ENCODE measurements at regions not wholly inside any gene's neighbourhood (a gene's known extent, or its start where the extent isn't known, plus 50 kb on each side); places are given as distances from the start of the nearest gene placed in this dataset.
"Not testable (repeated sequence)": the region's sequence is repeated elsewhere in the genome, so short reads cannot be mapped to it uniquely, and the experiment has no call there.

- H3K27me3 ChIP-seq (ENCODE audit: control insufficient read depth in 2 of 2, insufficient read depth in 2 of 2, low read length in 2 of 2); DNase-seq (ENCODE audit: low read depth, low spot score); H3K9me3 ChIP-seq (replicated peaks; ENCODE audit: control insufficient read depth, insufficient read depth, low read length); H3K79me2 ChIP-seq (ENCODE audit: control insufficient read depth, insufficient read depth, low read length); H4K20me1 ChIP-seq (replicated peaks; ENCODE audit: control insufficient read depth, extremely low read depth, insufficient read depth, low read length); intact Hi-C loops (cut with micrococcal nuclease); H3K4me3 ChIP-seq (replicated peaks in 1 of 3; ENCODE audit: insufficient read depth in 1 of 3, low read depth in 1 of 3, low read length in 3 of 3); POLR2A ChIA-PET; H3K4me2 ChIP-seq (ENCODE audit: insufficient read depth, low read length); H3K9me1 ChIP-seq (replicated peaks; ENCODE audit: control insufficient read depth, extremely low read depth, insufficient read depth, low read length); H3K27ac ChIP-seq (ENCODE audit: insufficient read depth, low read depth, low read length); H3K4me1 ChIP-seq (ENCODE audit: control insufficient read depth, extremely low read depth, insufficient read depth, low read length); H3K9ac ChIP-seq (replicated peaks; ENCODE audit: extremely low read depth, insufficient read depth, low read length); dilution Hi-C loops (cut with MboI; ENCODE audit: extremely low pct_ligation_motif_present, low sequenced_read_pairs); H2AFZ ChIP-seq (ENCODE audit: low read depth, low read length); H3K36me3 ChIP-seq (ENCODE audit: control insufficient read depth in 2 of 2, extremely low read depth in 1 of 2, insufficient read depth in 2 of 2, low read length in 2 of 2); BruUV-seq (replicated peaks); CTCF ChIA-PET: not testable (repeated sequence)
- peak; percentile 44 for FAIRE-seq
Observed at GRCh38 chr1:845641-846040, 78.1 kb upstream of the SAMD11 start.

- BruUV-seq (replicated peaks): not testable (repeated sequence)
Observed at GRCh38 chr1:849873-850272, 73.8 kb upstream of the SAMD11 start.

DNA sequence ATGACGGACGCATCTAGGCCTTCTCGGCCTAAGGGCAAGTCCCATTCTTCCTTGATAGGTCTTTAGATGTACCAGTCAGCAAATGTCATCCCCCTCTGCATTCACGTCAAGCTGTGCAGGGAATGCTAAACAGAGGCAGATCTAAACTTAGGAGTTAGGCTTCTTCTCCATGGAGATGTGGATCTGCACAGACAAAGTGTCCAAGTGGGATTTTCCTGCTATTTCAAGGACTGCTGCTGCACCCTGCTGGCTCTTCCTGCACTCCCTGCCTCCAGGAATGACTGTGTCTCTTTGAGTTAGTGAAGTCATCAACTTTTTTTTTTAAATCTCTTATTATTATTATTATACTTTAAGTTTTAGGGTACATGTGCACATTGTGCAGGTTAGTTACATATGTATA is 73.4 kb upstream of the SAMD11 start:
- DNase-seq (ENCODE audit: low read depth, low spot score): peak; percentile 17
- dilution Hi-C loops (cut with MboI; ENCODE audit: extremely low pct_ligation_motif_present, low sequenced_read_pairs); H3K36me3 ChIP-seq (ENCODE audit: control insufficient read depth in 2 of 2, extremely low read depth in 1 of 2, insufficient read depth in 2 of 2, low read length in 2 of 2); H3K27me3 ChIP-seq (ENCODE audit: control insufficient read depth in 2 of 2, insufficient read depth in 2 of 2, low read length in 2 of 2); H3K4me3 ChIP-seq (replicated peaks in 1 of 3; ENCODE audit: insufficient read depth in 1 of 3, low read depth in 1 of 3, low read length in 3 of 3); H3K27ac ChIP-seq (ENCODE audit: insufficient read depth, low read depth, low read length); H3K4me2 ChIP-seq (ENCODE audit: insufficient read depth, low read length); FAIRE-seq; H2AFZ ChIP-seq (ENCODE audit: low read depth, low read length); H3K4me1 ChIP-seq (ENCODE audit: control insufficient read depth, extremely low read depth, insufficient read depth, low read length); H3K79me2 ChIP-seq (ENCODE audit: control insufficient read depth, insufficient read depth, low read length); H3K9ac ChIP-seq (replicated peaks; ENCODE audit: extremely low read depth, insufficient read depth, low read length); H3K9me3 ChIP-seq (replicated peaks; ENCODE audit: control insufficient read depth, insufficient read depth, low read length); H3K9me1 ChIP-seq (replicated peaks; ENCODE audit: control insufficient read depth, extremely low read depth, insufficient read depth, low read length); intact Hi-C loops (cut with micrococcal nuclease); POLR2A ChIA-PET; H4K20me1 ChIP-seq (replicated peaks; ENCODE audit: control insufficient read depth, extremely low read depth, insufficient read depth, low read length); BruUV-seq (replicated peaks): not testable (repeated sequence)
- CTCF ChIA-PET: interaction anchor here (1.6 kb wide), 1 partner anchor 72 kb away, joined by 3 read pairs; no protein-coding TSS in a partner anchor

More at GRCh38 chr1:849873-850272, 73.8 kb upstream of the SAMD11 start:
- CTCF ChIA-PET: interaction anchor here (1.6 kb wide), 1 partner anchor 71 kb away, joined by 3 read pairs; no protein-coding TSS in a partner anchor
- H4K20me1 ChIP-seq (replicated peaks; ENCODE audit: control insufficient read depth, extremely low read depth, insufficient read depth, low read length); H3K36me3 ChIP-seq (ENCODE audit: control insufficient read depth in 2 of 2, extremely low read depth in 1 of 2, insufficient read depth in 2 of 2, low read length in 2 of 2); H2AFZ ChIP-seq (ENCODE audit: low read depth, low read length); DNase-seq (ENCODE audit: low read depth, low spot score); FAIRE-seq; H3K9me3 ChIP-seq (replicated peaks; ENCODE audit: control insufficient read depth, insufficient read depth, low read length); H3K9me1 ChIP-seq (replicated peaks; ENCODE audit: control insufficient read depth, extremely low read depth, insufficient read depth, low read length); H3K27ac ChIP-seq (ENCODE audit: insufficient read depth, low read depth, low read length); POLR2A ChIA-PET; H3K4me2 ChIP-seq (ENCODE audit: insufficient read depth, low read length); dilution Hi-C loops (cut with MboI; ENCODE audit: extremely low pct_ligation_motif_present, low sequenced_read_pairs); H3K4me3 ChIP-seq (replicated peaks in 1 of 3; ENCODE audit: insufficient read depth in 1 of 3, low read depth in 1 of 3, low read length in 3 of 3); H3K9ac ChIP-seq (replicated peaks; ENCODE audit: extremely low read depth, insufficient read depth, low read length); H3K4me1 ChIP-seq (ENCODE audit: control insufficient read depth, extremely low read depth, insufficient read depth, low read length); H3K79me2 ChIP-seq (ENCODE audit: control insufficient read depth, insufficient read depth, low read length); intact Hi-C loops (cut with micrococcal nuclease); H3K27me3 ChIP-seq (ENCODE audit: control insufficient read depth in 2 of 2, insufficient read depth in 2 of 2, low read length in 2 of 2): not testable (repeated sequence)

DNA sequence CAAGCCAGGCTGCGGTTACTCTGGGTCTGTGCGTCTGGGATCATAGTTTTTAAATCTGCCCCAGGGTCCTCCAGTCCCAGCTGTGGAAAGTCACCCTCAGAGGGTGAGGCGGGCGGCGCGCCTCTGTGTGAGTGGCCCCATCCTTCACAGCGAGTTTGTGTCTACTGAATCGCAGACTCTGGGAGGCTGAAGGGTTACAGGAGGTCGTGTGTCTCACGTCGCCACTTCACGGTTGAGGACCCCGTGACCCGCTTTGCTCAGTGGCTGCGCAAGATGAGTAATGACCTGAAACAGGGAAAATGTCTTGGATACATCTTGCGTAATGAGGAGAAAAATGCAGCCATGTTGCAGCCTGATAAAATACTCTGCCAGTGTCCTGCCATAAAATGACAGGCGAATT is 72.3 kb upstream of the SAMD11 start:
- H2AFZ ChIP-seq (ENCODE audit: low read depth, low read length); H3K27me3 ChIP-seq (ENCODE audit: control insufficient read depth in 2 of 2, insufficient read depth in 2 of 2, low read length in 2 of 2); H3K27ac ChIP-seq (ENCODE audit: insufficient read depth, low read depth, low read length); H4K20me1 ChIP-seq (replicated peaks; ENCODE audit: control insufficient read depth, extremely low read depth, insufficient read depth, low read length); dilution Hi-C loops (cut with MboI; ENCODE audit: extremely low pct_ligation_motif_present, low sequenced_read_pairs); BruUV-seq (replicated peaks); CTCF ChIA-PET; H3K36me3 ChIP-seq (ENCODE audit: control insufficient read depth in 2 of 2, extremely low read depth in 1 of 2, insufficient read depth in 2 of 2, low read length in 2 of 2); H3K4me1 ChIP-seq (ENCODE audit: control insufficient read depth, extremely low read depth, insufficient read depth, low read length); H3K4me3 ChIP-seq (replicated peaks in 1 of 3; ENCODE audit: insufficient read depth in 1 of 3, low read depth in 1 of 3, low read length in 3 of 3); POLR2A ChIA-PET; H3K9me1 ChIP-seq (replicated peaks; ENCODE audit: control insufficient read depth, extremely low read depth, insufficient read depth, low read length); H3K79me2 ChIP-seq (ENCODE audit: control insufficient read depth, insufficient read depth, low read length); DNase-seq (ENCODE audit: low read depth, low spot score); FAIRE-seq; intact Hi-C loops (cut with micrococcal nuclease); H3K9me3 ChIP-seq (replicated peaks; ENCODE audit: control insufficient read depth, insufficient read depth, low read length); H3K4me2 ChIP-seq (ENCODE audit: insufficient read depth, low read length); H3K9ac ChIP-seq (replicated peaks; ENCODE audit: extremely low read depth, insufficient read depth, low read length): not testable (repeated sequence)
